HG03342 (cell line): ENCODE measurements at regions not wholly inside any gene's neighbourhood (a gene's known extent, or its start where the extent isn't known, plus 50 kb on each side); places are given as distances from the start of the nearest gene placed in this dataset.

ENCODE experiments used
- ATAC-seq: cut with Tn5 transposase; IDR thresholded peaks from one replicate; pipeline ENCODE4 v1.9.1; 2021; ENCODE audit warnings: mild to moderate bottlenecking, moderate library complexity; ENCODE audit not compliant: unreplicated experiment

DNA sequence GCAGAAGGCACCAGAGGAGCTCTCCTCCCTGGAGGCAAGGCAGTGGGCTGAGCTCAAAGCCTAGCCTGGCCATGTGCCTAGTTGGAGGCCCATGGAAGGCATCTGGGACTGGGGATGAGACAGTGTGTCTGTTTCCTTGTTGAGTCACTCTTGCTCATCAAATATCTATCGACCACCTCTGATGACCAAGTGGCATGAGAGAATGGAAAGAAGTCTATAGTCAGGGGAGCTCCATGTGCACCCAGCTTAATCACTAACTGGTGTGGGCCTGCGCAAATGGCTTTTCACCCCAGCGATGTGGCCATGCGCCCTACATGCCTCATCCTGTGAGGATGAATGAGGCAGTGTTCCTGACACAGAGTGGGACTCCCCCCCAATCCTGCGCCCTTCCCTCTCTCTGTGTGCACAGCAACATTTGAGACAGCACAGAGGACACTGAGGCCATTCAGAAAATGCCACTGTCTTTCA lies 229.9 kb downstream of the RPS24 start:
- ATAC-seq = no peak

DNA sequence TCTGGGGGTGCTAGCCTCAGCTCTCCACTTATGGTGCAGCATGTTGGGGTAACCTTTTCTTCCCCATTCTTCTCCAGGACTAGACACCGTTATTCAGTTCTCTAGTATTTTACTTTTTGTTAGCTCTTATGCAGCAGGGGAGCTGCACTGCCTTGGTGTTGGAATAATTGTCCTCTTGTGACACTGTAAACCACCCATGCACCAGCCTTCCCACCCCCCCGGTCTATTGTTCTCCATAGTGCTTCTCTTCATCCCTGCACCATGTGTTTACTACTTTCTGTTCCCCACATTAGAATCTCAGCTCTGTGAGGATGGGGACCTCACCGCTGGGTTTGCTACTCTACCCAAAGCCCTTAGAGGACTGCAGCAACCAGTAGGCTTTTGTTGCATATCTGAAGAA lies 230.7 kb downstream of the RPS24 start:
- ATAC-seq = no peak

GRCh38 chr10:78266741-78267469 lies 233.2 kb downstream of the RPS24 start:
- no peak for ATAC-seq

DNA sequence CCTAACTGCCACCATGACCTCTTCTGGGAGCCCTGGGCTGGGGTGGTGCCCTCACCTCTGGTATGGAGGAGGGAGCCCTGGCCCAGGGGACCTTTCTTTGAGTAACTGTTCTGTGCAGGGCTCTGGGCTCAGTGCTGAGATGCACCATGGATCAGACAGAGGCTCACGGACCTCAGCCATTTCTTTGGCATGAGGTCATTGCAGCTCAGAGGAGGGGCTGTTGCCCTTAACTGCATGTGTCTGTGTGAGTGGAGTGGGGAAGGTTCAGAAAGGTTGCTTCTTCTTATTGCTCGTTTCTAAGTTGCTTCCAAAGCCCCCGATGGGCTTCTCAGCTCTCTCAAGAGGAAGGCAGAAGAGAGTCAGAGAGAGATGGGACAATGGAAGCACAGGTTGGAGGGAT lies 233.9 kb downstream of the RPS24 start:
- no peak for ATAC-seq

- ATAC-seq = no peak
These were observed 235.4 kb downstream of the RPS24 start for GRCh38 chr10:78269060-78269459.

DNA sequence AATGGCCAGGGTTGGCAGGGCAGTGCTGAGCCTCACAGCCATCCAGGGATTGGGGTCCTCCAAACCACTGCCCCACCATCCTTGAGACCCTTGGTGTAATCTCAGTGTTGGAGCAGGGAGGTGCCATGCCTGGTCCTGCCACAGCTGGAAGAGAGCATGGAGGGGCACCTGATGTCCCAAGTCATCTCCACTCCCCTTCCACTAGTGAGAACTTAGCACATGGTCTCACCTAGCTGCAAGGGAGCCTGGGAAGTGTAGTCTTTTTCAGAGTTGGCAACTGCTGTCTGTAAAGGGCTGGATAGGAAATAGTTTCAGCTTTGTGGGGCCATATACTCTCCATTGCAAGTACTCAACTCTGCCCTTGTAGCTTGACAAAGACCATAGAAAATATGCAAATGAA lies 238.7 kb downstream of the RPS24 start:
- no peak for ATAC-seq

DNA sequence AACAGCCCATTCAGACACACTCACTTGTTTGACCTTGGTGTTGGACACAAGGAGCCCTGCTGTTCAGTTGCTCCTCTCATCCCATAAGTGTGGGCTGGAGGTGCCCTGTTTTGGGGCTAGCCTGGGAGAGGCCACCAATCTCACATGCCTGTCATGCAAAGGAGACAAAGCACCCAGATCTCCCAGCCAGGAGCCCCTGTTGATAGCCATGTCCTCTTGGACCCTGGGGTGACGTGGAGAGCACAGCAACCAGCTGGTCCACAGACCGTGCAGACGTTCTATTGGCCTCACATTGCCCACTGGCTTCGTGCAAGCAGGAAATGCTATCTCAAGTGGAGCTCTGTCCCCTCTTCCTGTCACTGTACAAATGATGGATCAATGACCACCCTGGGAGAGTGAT lies 240.8 kb downstream of the RPS24 start:
- no peak for ATAC-seq

DNA sequence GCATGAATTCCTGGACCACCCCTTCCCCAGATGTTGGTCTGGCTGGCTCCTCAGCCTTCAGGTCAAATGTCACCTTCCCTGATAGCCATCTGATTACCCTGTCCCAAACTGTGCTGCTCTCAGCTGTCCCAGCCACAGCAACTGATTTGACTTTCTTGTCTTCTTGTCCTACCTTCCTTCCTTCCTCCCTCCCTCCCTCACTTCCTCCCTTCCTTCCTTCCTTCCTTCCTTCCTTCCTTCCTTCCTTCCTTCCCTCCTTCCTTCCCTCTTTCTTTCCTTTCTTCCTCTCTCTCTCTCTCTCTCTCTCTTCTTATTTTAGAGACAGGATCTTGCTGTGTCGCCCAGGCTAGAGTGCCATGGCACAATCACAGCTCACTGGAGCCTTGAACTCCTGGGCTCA lies 242.5 kb downstream of the RPS24 start:
- no peak for ATAC-seq

DNA sequence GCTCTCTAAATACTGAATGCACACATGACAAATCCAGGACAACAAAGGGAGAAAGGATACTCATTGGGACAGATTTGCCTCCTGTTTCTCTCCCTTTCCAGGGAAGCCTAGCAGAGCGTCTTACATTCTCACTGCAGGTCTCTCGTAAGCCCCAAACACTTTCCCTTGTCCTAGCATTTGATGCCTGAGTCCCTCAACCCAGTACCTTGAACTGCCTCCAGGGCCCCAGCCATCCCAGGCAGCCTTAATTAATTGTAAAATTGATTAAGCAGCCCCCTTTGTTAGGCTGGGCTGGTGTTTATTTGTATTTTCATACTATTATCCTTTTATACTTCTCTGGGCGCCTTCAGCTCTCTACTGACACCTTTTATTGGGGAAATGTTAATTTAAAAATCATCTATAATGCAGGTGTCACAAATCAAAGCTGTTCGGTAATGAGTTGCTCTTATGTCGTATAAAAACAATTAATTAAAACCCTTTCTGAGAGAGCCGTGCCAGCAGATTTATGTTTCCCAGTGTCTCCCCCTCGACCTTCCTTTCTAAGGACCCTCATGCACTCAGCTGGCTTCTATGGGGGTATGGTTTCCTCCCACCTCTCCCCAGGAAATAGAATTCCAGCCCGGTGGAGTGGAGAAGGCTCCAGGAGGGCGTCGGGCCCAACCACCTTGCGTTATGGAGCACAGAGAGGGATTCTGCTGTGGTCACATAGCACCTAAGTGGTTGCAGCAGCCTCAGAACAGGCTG lies 243.8 kb downstream of the RPS24 start:
- ATAC-seq = no peak

DNA sequence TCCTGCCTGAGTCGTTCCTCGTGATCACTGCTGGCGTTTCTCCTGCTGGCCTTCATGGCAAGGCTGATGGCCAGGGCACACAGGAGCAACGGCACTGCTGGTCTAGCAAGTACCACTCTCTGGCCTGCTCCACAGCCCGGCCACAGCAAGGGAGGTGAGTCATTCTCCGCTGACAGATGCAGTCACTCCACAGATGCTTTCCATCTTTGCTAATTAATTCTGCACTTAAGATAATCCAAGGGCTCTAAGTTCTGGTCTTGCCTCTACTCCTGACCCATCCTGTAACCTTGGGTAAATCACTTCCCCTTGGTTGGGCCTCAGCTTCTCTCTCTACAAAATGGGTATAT lies 244.4 kb downstream of the RPS24 start:
- ATAC-seq = no peak

DNA sequence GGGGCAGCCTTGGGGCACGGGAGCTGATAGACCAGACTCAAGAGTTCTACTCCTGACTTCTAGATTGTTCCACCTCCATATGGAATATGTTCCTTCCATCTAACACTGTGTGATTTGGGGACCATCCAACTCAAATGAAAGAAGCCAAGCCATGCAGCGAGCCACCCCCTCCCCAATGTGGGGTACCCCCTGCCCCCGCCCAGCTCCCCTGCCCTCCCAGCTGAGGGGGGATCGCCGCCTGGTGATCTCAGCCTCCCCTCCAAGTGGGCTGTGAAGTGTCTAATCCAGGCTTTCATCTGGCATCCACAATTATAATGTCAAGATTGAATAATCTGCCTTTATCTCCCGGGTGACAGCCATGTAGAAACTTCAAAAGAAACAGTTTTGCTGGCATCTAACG lies 246.1 kb downstream of the RPS24 start:
- no peak for ATAC-seq

GRCh38 chr10:78280604-78281003 lies 246.9 kb downstream of the RPS24 start:
- ATAC-seq = no peak

- no peak for ATAC-seq
These were observed 248.0 kb downstream of the RPS24 start for GRCh38 chr10:78281627-78282026.

DNA sequence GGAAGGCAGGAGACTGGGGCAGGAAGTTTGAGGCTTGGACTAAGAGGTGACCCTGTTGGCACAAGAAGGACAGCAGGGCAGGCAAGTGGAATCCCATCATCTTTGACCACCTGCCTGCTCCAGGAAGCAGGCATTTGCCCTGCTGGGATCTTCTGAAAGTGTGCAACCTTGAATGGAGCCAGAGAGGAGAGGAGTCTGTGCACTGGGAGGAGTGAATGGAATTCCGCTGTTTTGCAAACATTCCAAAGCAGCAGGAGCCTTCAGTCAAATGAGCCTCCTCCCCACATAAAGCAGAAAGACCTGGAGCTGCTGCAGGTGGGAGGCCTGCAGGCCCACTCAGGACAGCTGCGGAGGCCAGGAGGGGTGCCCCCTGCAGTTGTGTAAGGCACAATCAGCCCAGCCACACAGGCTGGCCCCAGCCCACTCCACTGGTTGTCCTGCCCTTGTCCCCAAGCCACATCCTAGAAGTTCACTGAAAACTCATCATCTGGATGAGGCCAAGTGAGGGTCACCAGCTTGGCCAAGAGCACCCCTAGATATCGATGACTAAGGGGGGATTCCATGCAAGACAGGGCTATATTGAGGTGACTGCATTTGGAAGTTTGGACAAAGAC lies 249.5 kb downstream of the RPS24 start:
- ATAC-seq = no peak

DNA sequence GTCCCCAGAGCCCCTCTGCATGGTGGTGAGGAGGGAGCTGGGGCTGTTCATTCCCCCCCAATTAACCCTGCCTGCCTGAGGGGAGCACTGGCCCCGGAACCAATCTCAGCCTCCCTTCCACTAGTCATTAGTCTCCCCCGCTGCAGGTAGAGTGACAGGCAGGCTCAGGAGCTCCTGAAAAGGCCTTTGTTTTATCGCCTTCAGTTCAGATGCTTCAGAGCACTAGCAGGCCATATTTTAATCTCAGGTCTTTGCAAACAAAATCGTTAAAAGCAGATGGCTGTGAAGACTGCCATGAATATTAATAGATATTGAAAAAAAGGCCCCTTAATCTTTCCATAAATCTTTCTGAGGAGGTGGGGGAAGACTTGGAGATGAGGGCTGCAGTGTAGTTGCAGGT lies 250.7 kb downstream of the RPS24 start:
- ATAC-seq = no peak

DNA sequence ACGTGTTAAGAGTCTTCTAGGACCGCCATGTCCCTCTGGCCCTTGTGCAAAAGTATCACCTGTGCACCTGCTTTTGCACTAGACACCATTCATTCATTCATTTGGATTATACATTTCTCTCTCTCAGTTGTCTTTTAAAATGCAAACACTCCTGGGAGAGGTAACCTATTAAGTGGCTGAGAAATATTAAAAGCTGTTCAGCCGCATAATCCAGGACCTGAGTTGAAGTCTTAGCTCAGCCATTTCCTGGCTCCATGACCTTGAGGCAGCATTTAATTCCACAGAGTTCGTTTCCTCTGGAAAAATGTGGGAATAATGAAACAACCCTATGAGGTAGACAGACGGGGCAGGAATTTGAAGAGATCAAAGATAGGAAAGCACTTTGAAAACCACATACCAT lies 251.6 kb downstream of the RPS24 start:
- no peak for ATAC-seq

GRCh38 chr10:78286186-78286585 lies 252.5 kb downstream of the RPS24 start:
- ATAC-seq = no peak

- ATAC-seq = no peak
These were observed 253.0 kb downstream of the RPS24 start for GRCh38 chr10:78286668-78287067.

- no peak for ATAC-seq
These were observed 254.0 kb downstream of the RPS24 start for GRCh38 chr10:78287618-78288017.

DNA sequence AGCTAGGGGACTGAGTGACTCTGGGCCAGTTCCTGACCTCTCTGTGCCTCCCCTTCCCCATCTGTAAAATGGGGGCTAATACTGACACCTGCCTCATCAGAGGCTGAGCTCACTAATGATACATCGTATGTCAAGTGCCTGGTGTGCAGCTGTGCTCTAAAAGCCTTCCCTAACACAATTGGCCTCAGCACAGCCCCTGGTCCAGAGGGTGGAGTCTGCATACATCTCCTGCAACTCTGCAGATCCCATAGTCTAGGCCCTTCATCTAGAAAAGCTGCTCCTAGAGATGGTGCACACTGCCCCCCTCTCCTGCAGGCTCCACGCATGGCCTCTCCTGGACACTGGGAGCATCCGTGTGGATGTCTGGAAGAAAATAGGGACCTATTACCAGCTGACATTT lies 255.0 kb downstream of the RPS24 start:
- ATAC-seq = no peak

- ATAC-seq = no peak
These were observed 256.6 kb downstream of the RPS24 start for GRCh38 chr10:78290131-78290750.

DNA sequence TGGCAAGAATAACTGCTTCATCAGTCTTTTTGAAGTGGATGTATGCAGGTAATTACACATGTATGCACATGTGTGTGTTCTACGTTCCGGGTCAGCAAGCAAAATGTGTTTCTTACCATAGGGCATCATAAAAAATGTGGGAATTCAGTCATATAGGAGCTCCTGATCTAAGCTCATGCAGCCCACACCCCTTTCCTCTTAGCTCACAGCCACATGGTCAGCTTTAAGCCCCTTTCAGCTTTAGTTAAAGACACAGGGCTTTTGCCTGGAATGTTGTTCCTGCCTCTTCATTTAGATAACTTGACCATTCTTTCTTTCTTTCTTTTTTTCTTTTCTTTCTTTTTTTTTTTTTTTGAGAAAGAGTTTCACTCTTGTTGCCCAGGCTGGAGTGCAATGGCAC lies 258.1 kb downstream of the RPS24 start:
- no peak for ATAC-seq
